ENCODE measurements at regions not wholly inside any gene's neighbourhood (a gene's known extent, or its start where the extent isn't known, plus 50 kb on each side); places are given as distances from the start of the nearest gene placed in this dataset.

- Histone ChIP-seq H3K4me1 (no peaks in the 10 kb centered on the region), H3K4me3 (no peak overlapping the region), H3K9ac (no peak overlapping the region), H3K27me3 (no peaks in the 10 kb centered on the region), H3K27ac (no peak overlapping the region), H3K9me3 (replicated peaks in 1 of 11) (peaks cover 10 to 23% (median 18%) of the 10 kb centered on the region in 11 experiments), H3K4me2 (no peak overlapping the region), H3K36me3 (no peaks in the 10 kb centered on the region), H4K20me1 (no peaks in the 10 kb centered on the region)
- peak in 1 of 11 experiments; percentile 53; a peak in 2 of 22 replicates for TF ChIP-seq Cebpa-rat (IDR thresholded peaks at IDR 0.05)
Observed at GRCh38 chr3:70871909-70872656, 559.6 kb upstream of the MDFIC2 start.

- H3K9me3 ChIP-seq (replicated peaks in 1 of 11), result peaks cover 10 to 21% (median 18%) of the 10 kb centered on the region in 11 experiments
- H4K20me1 ChIP-seq, result no peaks in the 10 kb centered on the region
- H3K27me3 ChIP-seq, result no peaks in the 10 kb centered on the region
- H3K9ac ChIP-seq, result no peak overlapping the region
- H3K36me3 ChIP-seq, result no peaks in the 10 kb centered on the region
- no peak overlapping the region for H3K4me3 ChIP-seq
- H3K4me1 ChIP-seq, result no peaks in the 10 kb centered on the region
- no peak overlapping the region for H3K4me2 ChIP-seq
- no peak for TF ChIP-seq Cebpa-rat (IDR thresholded peaks at IDR 0.05)
- no peak overlapping the region for H3K27ac ChIP-seq
Observed at GRCh38 chr3:70870576-70870975, 558.1 kb upstream of the MDFIC2 start.

GRCh38 chr3:70868561-70868960 is 556.1 kb upstream of the MDFIC2 start:
- TF ChIP-seq Cebpa-rat (IDR thresholded peaks at IDR 0.05), result no peak
- H3K4me2 ChIP-seq, result no peak overlapping the region
- no peak overlapping the region for H3K9ac ChIP-seq
- no peaks in the 10 kb centered on the region for H4K20me1 ChIP-seq
- H3K4me1 ChIP-seq, result no peaks in the 10 kb centered on the region
- no peaks in the 10 kb centered on the region for H3K36me3 ChIP-seq
- H3K9me3 ChIP-seq (replicated peaks in 1 of 11), result peaks cover 10 to 29% (median 23%) of the 10 kb centered on the region in 11 experiments
- no peaks in the 10 kb centered on the region for H3K27me3 ChIP-seq
- H3K27ac ChIP-seq, result no peak overlapping the region
- H3K4me3 ChIP-seq, result no peak overlapping the region

- H3K27ac ChIP-seq, result no peak overlapping the region
- H3K36me3 ChIP-seq, result no peaks in the 10 kb centered on the region
- H3K4me1 ChIP-seq, result no peaks in the 10 kb centered on the region
- H3K27me3 ChIP-seq, result no peaks in the 10 kb centered on the region
- no peak for TF ChIP-seq Cebpa-rat (IDR thresholded peaks at IDR 0.05)
- no peak overlapping the region for H3K4me3 ChIP-seq
- no peaks in the 10 kb centered on the region for H4K20me1 ChIP-seq
- peaks cover 0 to 10% (median 4%) of the 10 kb centered on the region in 11 experiments; a peak in 5 of 22 replicates for H3K9me3 ChIP-seq (replicated peaks in 1 of 11)
- no peak overlapping the region for H3K4me2 ChIP-seq
- no peak overlapping the region for H3K9ac ChIP-seq
Observed at GRCh38 chr3:70863049-70863448, 550.6 kb upstream of the MDFIC2 start.

DNA sequence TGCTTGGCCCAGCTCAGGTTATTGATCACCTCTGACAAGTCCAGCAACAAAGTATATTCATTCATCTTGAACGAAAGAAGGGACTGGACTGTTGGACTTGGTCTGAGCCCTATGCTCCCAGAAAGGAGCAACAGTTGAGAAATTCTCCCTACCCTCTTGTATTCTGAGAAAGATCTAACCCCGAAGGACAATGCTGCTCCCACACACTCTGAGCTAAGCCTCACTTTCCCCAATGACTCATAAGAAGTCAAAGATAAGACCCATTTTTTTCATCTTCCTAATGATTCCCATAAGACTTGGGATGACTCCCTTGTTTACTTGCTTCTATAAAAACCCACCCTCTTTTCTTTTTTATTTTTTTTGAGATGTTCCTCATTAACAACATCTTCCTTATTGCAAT is 549.4 kb upstream of the MDFIC2 start:
- no peaks in the 10 kb centered on the region for H3K36me3 ChIP-seq
- H3K4me3 ChIP-seq, result no peak overlapping the region
- peaks cover 0 to 10% (median 4%) of the 10 kb centered on the region in 11 experiments; a peak in 5 of 22 replicates for H3K9me3 ChIP-seq (replicated peaks in 1 of 11)
- H3K27me3 ChIP-seq, result no peaks in the 10 kb centered on the region
- H3K27ac ChIP-seq, result no peak overlapping the region
- no peak overlapping the region for H3K4me2 ChIP-seq
- peaks cover 0 to 6% (median 0%) of the 10 kb centered on the region in 10 experiments; a peak in 5 of 20 replicates for H3K4me1 ChIP-seq
- no peak overlapping the region for H3K9ac ChIP-seq
- no peak for TF ChIP-seq Cebpa-rat (IDR thresholded peaks at IDR 0.05)
- no peaks in the 10 kb centered on the region for H4K20me1 ChIP-seq

DNA sequence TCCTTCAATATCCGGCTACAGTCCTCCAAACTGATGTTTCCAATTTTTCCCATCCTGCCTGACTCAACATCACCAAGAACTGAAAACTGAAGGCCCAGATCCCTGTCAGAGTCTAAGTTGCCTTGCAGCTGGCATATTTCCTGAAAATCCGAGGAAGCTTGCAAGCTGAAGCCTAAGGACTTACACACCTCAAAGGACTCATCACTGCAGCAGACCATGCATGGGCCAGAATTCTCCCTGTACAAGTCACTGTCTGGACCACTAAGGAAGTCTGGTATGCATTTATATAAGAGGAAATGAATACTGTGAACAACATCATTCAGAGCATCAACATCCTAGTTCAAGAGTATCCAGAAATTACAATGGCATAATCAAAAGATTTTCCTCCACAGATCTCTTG is 548.8 kb upstream of the MDFIC2 start:
- no peak overlapping the region for H3K9ac ChIP-seq
- H3K36me3 ChIP-seq, result no peaks in the 10 kb centered on the region
- no peaks in the 10 kb centered on the region for H3K27me3 ChIP-seq
- peaks cover 0 to 12% (median 0%) of the 10 kb centered on the region in 10 experiments; a peak in 5 of 20 replicates for H3K4me1 ChIP-seq
- no peak overlapping the region for H3K4me3 ChIP-seq
- H3K9me3 ChIP-seq (replicated peaks in 1 of 11), result peaks cover 0 to 10% (median 4%) of the 10 kb centered on the region in 11 experiments; a peak in 5 of 22 replicates
- H3K4me2 ChIP-seq, result no peak overlapping the region
- H4K20me1 ChIP-seq, result no peaks in the 10 kb centered on the region
- no peak overlapping the region for H3K27ac ChIP-seq
- no peak for TF ChIP-seq Cebpa-rat (IDR thresholded peaks at IDR 0.05)

- H3K27me3 ChIP-seq, result no peaks in the 10 kb centered on the region
- H3K36me3 ChIP-seq, result no peaks in the 10 kb centered on the region
- H4K20me1 ChIP-seq, result no peaks in the 10 kb centered on the region
- no peaks in the 10 kb centered on the region for H3K9me3 ChIP-seq (replicated peaks in 1 of 11)
- no peak overlapping the region for H3K4me3 ChIP-seq
- no peak overlapping the region for H3K4me2 ChIP-seq
- peaks cover 7 to 31% (median 10%) of the 10 kb centered on the region in 10 experiments; a peak in 13 of 20 replicates for H3K4me1 ChIP-seq
- H3K9ac ChIP-seq, result no peak overlapping the region
- no peak overlapping the region for H3K27ac ChIP-seq
- no peak for TF ChIP-seq Cebpa-rat (IDR thresholded peaks at IDR 0.05)
Observed at GRCh38 chr3:70857916-70858315, 545.5 kb upstream of the MDFIC2 start.

GRCh38 chr3:70856414-70857162 is 544.1 kb upstream of the MDFIC2 start:
- H3K4me1 ChIP-seq, result peaks cover 7 to 31% (median 10%) of the 10 kb centered on the region in 10 experiments; a peak in 13 of 20 replicates
- H4K20me1 ChIP-seq, result no peaks in the 10 kb centered on the region
- H3K9me3 ChIP-seq (replicated peaks in 1 of 11), result no peaks in the 10 kb centered on the region
- no peaks in the 10 kb centered on the region for H3K27me3 ChIP-seq
- no peak for TF ChIP-seq Cebpa-rat (IDR thresholded peaks at IDR 0.05)
- no peaks in the 10 kb centered on the region for H3K36me3 ChIP-seq
- H3K4me2 ChIP-seq, result peak overlapping the region in 3 of 11 experiments; percentile 7 to 26 (median 25); a peak in 3 of 22 replicates
- H3K9ac ChIP-seq, result no peak overlapping the region
- H3K27ac ChIP-seq, result no peak overlapping the region
- no peak overlapping the region for H3K4me3 ChIP-seq

DNA sequence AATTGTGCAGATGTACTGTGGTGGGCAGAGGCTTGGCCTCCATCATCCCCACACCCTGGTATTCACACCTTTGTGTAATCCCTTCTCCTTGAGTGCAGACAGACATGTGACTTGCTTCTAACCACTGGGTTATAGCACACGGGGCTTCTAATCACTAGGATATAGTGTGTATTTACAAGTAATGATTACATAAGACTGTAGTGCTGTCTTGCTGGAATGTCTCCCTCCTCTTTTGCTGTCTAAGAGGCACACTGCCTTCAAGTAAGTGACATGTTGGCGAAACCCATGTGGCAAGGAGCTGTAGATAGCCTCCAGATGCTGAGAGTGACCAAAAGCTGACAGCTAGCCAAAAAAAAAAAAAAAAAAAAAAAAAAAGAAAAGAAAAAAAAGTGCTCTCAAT is 542.7 kb upstream of the MDFIC2 start:
- peak overlapping the region in 1 of 11 experiments; percentile 10; a peak in 1 of 22 replicates for H3K27ac ChIP-seq
- no peak overlapping the region for H3K9ac ChIP-seq
- H4K20me1 ChIP-seq, result no peaks in the 10 kb centered on the region
- no peaks in the 10 kb centered on the region for H3K27me3 ChIP-seq
- H3K4me3 ChIP-seq, result no peak overlapping the region
- TF ChIP-seq Cebpa-rat (IDR thresholded peaks at IDR 0.05), result no peak
- H3K9me3 ChIP-seq (replicated peaks in 1 of 11), result no peaks in the 10 kb centered on the region
- peak overlapping the region in 3 of 11 experiments; percentile 11 to 24 (median 14); a peak in 2 of 22 replicates for H3K4me2 ChIP-seq
- H3K36me3 ChIP-seq, result no peaks in the 10 kb centered on the region
- H3K4me1 ChIP-seq, result peaks cover 7 to 31% (median 10%) of the 10 kb centered on the region in 10 experiments; a peak in 13 of 20 replicates
